H1 (cell line): ENCODE measurements at regions not wholly inside any gene's neighbourhood (a gene's known extent, or its start where the extent isn't known, plus 50 kb on each side); places are given as distances from the start of the nearest gene placed in this dataset.

ENCODE experiments used
- ATF3 ChIP-seq: IDR thresholded peaks from 2 replicates; pipeline ENCODE4 v1.6.1; 2011; ENCODE audit warnings: low read depth, mild to moderate bottlenecking, low read length; ENCODE audit not compliant: insufficient read depth
- YY1 ChIP-seq: IDR thresholded peaks from 2 replicates; pipeline ENCODE4 v1.6.1; 2011; ENCODE audit warnings: low read depth, mild to moderate bottlenecking, low read length

GRCh38 chr22:47582067-47582466, 819.6 kb downstream of the TBC1D22A start (continued):
- TF ChIP-seq ATF3 (no peak), YY1 (no peak)
